Breast epithelium (tissue), 3 donors: ENCODE measurements at regions not wholly inside any gene's neighbourhood (a gene's known extent, or its start where the extent isn't known, plus 50 kb on each side); places are given as distances from the start of the nearest gene placed in this dataset.

Experiments used
- CTCF ChIP-seq, 3 donors: fragments of 450-650 bp; IDR thresholded peaks; one replicate each; pipeline ENCODE4 v1.5.1; 2016 to 2017; ENCODE audit warnings: antibody characterized with exemption in 3 of 3, mild to moderate bottlenecking in 3 of 3, moderate library complexity in 3 of 3
- POLR2A ChIP-seq: fragments of 450-650 bp; IDR thresholded peaks from one replicate; pipeline ENCODE4 v1.6.1; 2016; ENCODE audit warnings: antibody characterized with exemption, mild to moderate bottlenecking, moderate library complexity

- TF ChIP-seq CTCF (IDR thresholded peaks at IDR 0.05) (no peak), POLR2A (no peak)
These were observed 52.2 kb upstream of the ACVR1 start for GRCh38 chr2:157928372-157928771.
